GM19397 (cell line): ENCODE measurements at regions not wholly inside any gene's neighbourhood (a gene's known extent, or its start where the extent isn't known, plus 50 kb on each side); places are given as distances from the start of the nearest gene placed in this dataset.
"Not testable (repeated sequence)": the region's sequence is repeated elsewhere in the genome, so short reads cannot be mapped to it uniquely, and the experiment has no call there.

ENCODE experiments used
- ATAC-seq: cut with Tn5 transposase; IDR thresholded peaks from one replicate; pipeline ENCODE4 v1.9.1; 2021; ENCODE audit warnings: mild to moderate bottlenecking, moderate library complexity; ENCODE audit not compliant: unreplicated experiment

- not testable (repeated sequence) for ATAC-seq
Measured at GRCh38 chr1:143644035-143644434, 327.8 kb downstream of the FAM72C start.

GRCh38 chr1:143643148-143643885, 328.5 kb downstream of the FAM72C start:
- no peak for ATAC-seq

- ATAC-seq = no peak
Measured at GRCh38 chr1:143625886-143626285, 345.9 kb downstream of the FAM72C start.

- no peak for ATAC-seq
Measured at GRCh38 chr1:143619851-143620250, 351.9 kb downstream of the FAM72C start.

GRCh38 chr1:143611159-143611558, 360.6 kb downstream of the FAM72C start:
- ATAC-seq = no peak

- no peak for ATAC-seq
Measured at GRCh38 chr1:143610196-143610595, 361.6 kb downstream of the FAM72C start.

GRCh38 chr1:143604887-143605286, 366.9 kb downstream of the FAM72C start:
- ATAC-seq = no peak

GRCh38 chr1:143584508-143584907, 387.3 kb downstream of the FAM72C start:
- ATAC-seq = no peak

GRCh38 chr1:143574891-143575520, 396.8 kb downstream of the FAM72C start:
- no peak for ATAC-seq

GRCh38 chr1:143572661-143573060, 399.1 kb downstream of the FAM72C start:
- not testable (repeated sequence) for ATAC-seq

GRCh38 chr1:143563761-143564160, 408.0 kb downstream of the FAM72C start:
- not testable (repeated sequence) for ATAC-seq

- ATAC-seq = no peak
Measured at GRCh38 chr1:143553627-143554026, 418.2 kb downstream of the FAM72C start.

- ATAC-seq = not testable (repeated sequence)
Measured at GRCh38 chr1:143504703-143505102, 467.1 kb downstream of the FAM72C start.

- not testable (repeated sequence) for ATAC-seq
Measured at GRCh38 chr1:143504080-143504479, 467.7 kb downstream of the FAM72C start.

GRCh38 chr1:143503048-143503447, 468.7 kb downstream of the FAM72C start:
- ATAC-seq = not testable (repeated sequence)

GRCh38 chr1:143502038-143502437, 469.7 kb downstream of the FAM72C start:
- ATAC-seq = not testable (repeated sequence)

- not testable (repeated sequence) for ATAC-seq
Measured at GRCh38 chr1:143498059-143498749, 473.6 kb downstream of the FAM72C start.

GRCh38 chr1:143497374-143497747, 474.4 kb downstream of the FAM72C start:
- no peak for ATAC-seq

- not testable (repeated sequence) for ATAC-seq
Measured at GRCh38 chr1:143496526-143497373, 475.0 kb downstream of the FAM72C start.
